SHP77 treated with DMSO at 0.1 percent for 48 hours (cell line): ENCODE measurements at regions not wholly inside any gene's neighbourhood (a gene's known extent, or its start where the extent isn't known, plus 50 kb on each side); places are given as distances from the start of the nearest gene placed in this dataset.
"Not testable (repeated sequence)": the region's sequence is repeated elsewhere in the genome, so short reads cannot be mapped to it uniquely, and the experiment has no call there.

Source experiments
- DNase-seq: peaks from one replicate; lab custom pipeline; 2025; lab: John Stamatoyannopoulos, UW

GRCh38 chr18:11511434-11512095, 97.8 kb upstream of the SLC35G4 start:
- no peak for DNase-seq

GRCh38 chr18:11506856-11507255, 102.5 kb upstream of the SLC35G4 start:
- DNase-seq: no peak

- no peak for DNase-seq
These were observed 103.4 kb upstream of the SLC35G4 start for GRCh38 chr18:11505993-11506392.

- no peak for DNase-seq
These were observed 104.4 kb upstream of the SLC35G4 start for GRCh38 chr18:11504962-11505361.

GRCh38 chr18:11502368-11502767, 107.0 kb upstream of the SLC35G4 start:
- no peak for DNase-seq

GRCh38 chr18:11501352-11501751, 108.0 kb upstream of the SLC35G4 start:
- no peak for DNase-seq

- DNase-seq: no peak
These were observed 109.0 kb upstream of the SLC35G4 start for GRCh38 chr18:11500153-11501122.

GRCh38 chr18:11498821-11499220, 110.6 kb upstream of the SLC35G4 start:
- no peak for DNase-seq

GRCh38 chr18:11497585-11497984, 111.8 kb upstream of the SLC35G4 start:
- DNase-seq: no peak

GRCh38 chr18:11496526-11497172, 112.7 kb upstream of the SLC35G4 start:
- no peak for DNase-seq

- no peak for DNase-seq
These were observed 114.0 kb upstream of the SLC35G4 start for GRCh38 chr18:11495441-11495840.

GRCh38 chr18:11494107-11494506, 115.3 kb upstream of the SLC35G4 start:
- DNase-seq: no peak

GRCh38 chr18:11489266-11489899, 120.0 kb upstream of the SLC35G4 start:
- DNase-seq: no peak

GRCh38 chr18:11488175-11488574, 121.2 kb upstream of the SLC35G4 start:
- no peak for DNase-seq

- DNase-seq: no peak
These were observed 122.0 kb upstream of the SLC35G4 start for GRCh38 chr18:11487390-11487789.

- no peak for DNase-seq
These were observed 127.1 kb upstream of the SLC35G4 start for GRCh38 chr18:11482271-11482670.

GRCh38 chr18:11480692-11481091, 128.7 kb upstream of the SLC35G4 start:
- DNase-seq: no peak

GRCh38 chr18:11479031-11479430, 130.4 kb upstream of the SLC35G4 start:
- not testable (repeated sequence) for DNase-seq

GRCh38 chr18:11470941-11471340, 138.5 kb upstream of the SLC35G4 start:
- DNase-seq: no peak

GRCh38 chr18:11468617-11469016, 140.8 kb upstream of the SLC35G4 start:
- no peak for DNase-seq

GRCh38 chr18:11468120-11468519, 141.3 kb upstream of the SLC35G4 start:
- DNase-seq: no peak

- no peak for DNase-seq
These were observed 141.8 kb upstream of the SLC35G4 start for GRCh38 chr18:11467611-11468010.
